ENCODE measurements at regions not wholly inside any gene's neighbourhood (a gene's known extent, or its start where the extent isn't known, plus 50 kb on each side); places are given as distances from the start of the nearest gene placed in this dataset.

DNA sequence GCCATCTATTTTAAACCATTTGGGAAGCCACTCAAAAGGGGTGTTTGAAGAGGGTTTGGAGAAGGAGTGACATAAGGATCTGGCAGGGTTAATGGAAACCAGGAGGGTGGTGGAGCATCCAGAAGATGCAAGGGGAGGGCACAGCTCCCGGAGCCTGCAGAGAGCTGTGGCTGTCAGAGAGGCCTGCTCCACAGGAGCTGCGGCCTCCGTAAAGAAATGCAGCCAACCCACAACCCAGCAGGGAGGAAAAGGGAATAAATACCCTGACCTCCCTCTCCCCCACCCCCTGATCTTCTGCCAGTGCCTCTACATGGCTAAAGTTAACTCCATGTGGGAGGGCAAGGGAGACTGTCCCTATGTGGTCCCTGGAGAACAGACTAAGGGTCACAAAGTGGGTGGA lies 567.1 kb upstream of the POU3F3 start:
- no peak overlapping the region for H3K4me3 ChIP-seq (ENCODE audit: control insufficient read depth, low read depth, low read length)
- DNase-seq (ENCODE audit: low read depth): no peak
- TF ChIP-seq, protein P1, sequence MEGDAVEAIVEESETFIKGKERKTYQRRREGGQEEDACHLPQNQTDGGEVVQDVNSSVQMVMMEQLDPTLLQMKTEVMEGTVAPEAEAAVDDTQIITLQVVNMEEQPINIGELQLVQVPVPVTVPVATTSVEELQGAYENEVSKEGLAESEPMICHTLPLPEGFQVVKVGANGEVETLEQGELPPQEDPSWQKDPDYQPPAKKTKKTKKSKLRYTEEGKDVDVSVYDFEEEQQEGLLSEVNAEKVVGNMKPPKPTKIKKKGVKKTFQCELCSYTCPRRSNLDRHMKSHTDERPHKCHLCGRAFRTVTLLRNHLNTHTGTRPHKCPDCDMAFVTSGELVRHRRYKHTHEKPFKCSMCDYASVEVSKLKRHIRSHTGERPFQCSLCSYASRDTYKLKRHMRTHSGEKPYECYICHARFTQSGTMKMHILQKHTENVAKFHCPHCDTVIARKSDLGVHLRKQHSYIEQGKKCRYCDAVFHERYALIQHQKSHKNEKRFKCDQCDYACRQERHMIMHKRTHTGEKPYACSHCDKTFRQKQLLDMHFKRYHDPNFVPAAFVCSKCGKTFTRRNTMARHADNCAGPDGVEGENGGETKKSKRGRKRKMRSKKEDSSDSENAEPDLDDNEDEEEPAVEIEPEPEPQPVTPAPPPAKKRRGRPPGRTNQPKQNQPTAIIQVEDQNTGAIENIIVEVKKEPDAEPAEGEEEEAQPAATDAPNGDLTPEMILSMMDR (conservative IDR thresholded peaks at IDR 0.05; ENCODE audit: control insufficient read depth, insufficient read depth, low read depth, low read length): no peak

DNA sequence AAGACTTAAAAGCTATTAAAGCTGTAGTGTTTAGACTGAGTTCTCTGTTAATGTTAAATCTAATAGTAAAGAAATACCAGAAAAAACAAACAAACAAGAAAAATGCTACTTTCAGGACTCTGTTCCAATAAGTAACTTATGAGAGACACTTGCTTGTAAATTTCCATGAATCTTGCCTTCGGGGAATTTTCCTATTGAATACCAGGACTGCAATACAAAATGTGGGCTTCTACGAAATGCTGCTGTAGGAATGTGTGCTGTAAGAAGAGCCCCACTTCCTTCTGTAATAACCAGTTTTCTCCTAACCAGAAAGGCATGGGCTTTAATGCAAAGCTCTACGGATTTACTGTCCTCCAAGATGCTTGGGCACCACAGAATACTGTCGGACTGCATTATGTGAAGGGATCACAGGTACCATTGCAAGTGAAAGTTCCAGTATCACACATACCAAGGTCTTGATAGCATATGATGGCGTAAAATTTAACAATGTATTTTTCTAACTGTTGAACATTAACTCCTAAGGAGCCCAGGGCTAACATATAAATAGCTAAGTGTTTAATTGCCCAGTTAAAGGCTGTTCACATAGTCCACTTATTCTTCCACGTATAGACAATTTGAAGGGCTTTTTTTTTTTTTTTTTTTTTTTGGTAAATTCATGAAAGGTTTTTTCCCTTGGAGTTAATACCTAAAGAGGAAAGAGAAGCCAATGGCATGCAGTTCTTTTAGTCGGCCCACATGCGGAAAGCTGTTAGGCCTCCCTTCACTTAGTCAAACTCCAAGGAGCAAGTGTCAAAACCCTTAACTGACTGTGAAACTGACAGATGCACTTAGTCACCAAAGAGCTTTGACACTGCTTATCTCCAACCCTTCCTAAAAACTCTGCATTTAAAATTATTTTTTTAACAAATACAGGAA lies 564.0 kb upstream of the POU3F3 start:
- TF ChIP-seq, protein P1 (conservative IDR thresholded peaks at IDR 0.05; ENCODE audit: control insufficient read depth, insufficient read depth, low read depth, low read length): no peak
- H3K4me3 ChIP-seq (ENCODE audit: control insufficient read depth, low read depth, low read length): no peak overlapping the region
- no peak for DNase-seq (ENCODE audit: low read depth)

DNA sequence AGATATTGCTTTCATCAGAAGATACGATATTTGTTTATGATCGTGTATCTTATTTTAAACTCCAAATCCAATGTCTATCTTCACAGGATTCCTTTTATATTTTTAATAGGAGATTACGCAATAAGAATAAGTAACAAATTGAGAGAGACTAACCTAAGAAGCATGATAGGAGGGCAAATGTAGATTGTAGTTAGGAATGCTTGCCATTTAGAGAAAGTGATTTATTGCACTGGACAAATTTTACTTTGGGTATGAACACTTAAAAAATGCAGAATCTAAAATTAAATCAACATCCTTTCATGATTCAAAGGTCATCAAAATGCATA lies 563.4 kb upstream of the POU3F3 start:
- TF ChIP-seq, protein P1 (conservative IDR thresholded peaks at IDR 0.05; ENCODE audit: control insufficient read depth, insufficient read depth, low read depth, low read length): no peak

DNA sequence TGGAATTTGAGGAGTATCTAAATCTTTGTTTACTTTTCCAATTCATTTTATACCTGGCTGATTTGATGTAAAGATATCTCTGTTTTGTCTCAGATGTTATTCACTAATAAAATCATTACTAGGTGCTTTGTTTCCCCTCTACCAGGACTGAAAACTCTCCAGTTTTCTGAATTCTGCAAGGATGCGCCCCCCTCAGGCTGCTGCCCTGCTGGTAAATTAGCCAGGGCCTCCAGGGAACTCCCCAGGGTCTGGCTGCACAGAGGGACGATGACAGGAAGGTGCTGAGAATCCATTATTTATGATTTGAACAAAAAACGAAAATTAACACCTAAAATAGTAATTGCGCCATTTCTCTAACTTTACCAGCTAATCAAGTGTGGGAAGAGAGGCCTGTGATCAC lies 541.2 kb upstream of the POU3F3 start:
- DNase-seq (ENCODE audit: low read depth): no peak
- no peak overlapping the region for H3K4me3 ChIP-seq (ENCODE audit: control insufficient read depth, low read depth, low read length)
- TF ChIP-seq, protein P1 (conservative IDR thresholded peaks at IDR 0.05; ENCODE audit: control insufficient read depth, insufficient read depth, low read depth, low read length): no peak

More for the DNA sequence above, 563.4 kb upstream of the POU3F3 start:
- no peak overlapping the region for H3K4me3 ChIP-seq (ENCODE audit: control insufficient read depth, low read depth, low read length)
- DNase-seq (ENCODE audit: low read depth): no peak

DNA sequence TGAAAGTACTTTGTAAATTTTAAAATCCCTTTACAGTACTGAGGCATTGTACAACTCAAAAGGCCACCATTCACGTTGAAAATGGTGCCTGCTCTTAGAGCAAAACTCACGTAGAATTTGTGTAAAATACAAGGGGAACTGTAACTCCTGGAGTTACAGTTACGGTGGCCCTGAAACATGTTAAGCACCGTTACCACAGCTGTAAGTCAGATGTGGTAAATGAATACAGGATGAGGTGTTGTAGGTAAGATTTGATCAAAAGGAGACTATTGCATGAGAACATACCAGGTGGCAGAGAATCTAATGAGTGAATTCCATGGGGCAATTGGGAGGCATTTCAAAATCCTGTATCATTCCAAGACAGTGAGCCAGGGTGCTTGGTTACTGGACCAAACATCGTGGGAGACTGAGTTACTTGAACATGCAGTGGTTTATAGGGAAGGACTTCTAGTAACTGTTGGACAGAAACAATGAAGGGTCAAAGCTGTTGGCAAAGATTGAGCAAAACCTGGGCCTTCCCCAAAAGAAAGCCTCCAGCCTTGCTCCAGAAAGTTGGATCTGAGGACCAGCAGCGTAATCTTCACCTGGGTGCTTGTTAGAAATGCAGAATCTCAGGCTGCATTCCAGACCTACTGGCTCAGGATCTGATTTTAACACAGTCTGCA lies 535.8 kb upstream of the POU3F3 start:
- no peak overlapping the region for H3K4me3 ChIP-seq (ENCODE audit: control insufficient read depth, low read depth, low read length)
- DNase-seq (ENCODE audit: low read depth): no peak

DNA sequence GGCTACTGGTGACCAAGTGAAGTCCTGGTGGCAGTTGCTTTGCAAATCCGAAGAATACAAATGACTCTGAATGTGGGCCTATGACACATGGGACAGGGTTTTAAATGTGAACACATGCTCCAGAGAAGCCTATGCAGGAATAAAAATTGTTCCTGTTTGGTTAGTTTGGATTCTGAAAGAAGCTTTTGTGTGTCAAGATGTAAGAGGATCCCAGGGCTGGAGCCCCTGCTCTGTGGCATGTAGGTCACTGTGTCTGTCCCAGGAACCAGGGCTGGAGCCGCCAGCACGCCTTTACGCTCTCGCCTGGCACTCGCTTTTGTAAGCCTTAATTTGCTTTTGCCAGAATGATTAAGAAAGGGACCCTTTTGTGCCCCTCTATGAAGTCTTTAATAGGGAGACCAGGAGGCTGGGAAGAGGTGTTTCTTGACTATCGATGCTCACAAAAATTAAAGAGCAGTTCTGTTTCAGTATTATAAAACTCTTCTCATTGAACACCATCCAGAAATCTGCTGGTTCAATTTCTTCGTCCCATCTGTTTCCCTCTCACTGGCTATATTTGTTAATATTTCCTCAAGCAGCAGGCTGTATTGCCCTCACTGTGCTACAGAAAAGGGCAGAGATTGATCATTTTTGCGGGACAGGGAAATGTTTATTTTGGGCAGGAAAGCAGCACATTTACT lies 532.7 kb upstream of the POU3F3 start:
- TF ChIP-seq, protein P1 (conservative IDR thresholded peaks at IDR 0.05; ENCODE audit: control insufficient read depth, insufficient read depth, low read depth, low read length): no peak
- no peak for DNase-seq (ENCODE audit: low read depth)
- no peak overlapping the region for H3K4me3 ChIP-seq (ENCODE audit: control insufficient read depth, low read depth, low read length)

More for the DNA sequence above, 535.8 kb upstream of the POU3F3 start:
- TF ChIP-seq, protein P1 (conservative IDR thresholded peaks at IDR 0.05; ENCODE audit: control insufficient read depth, insufficient read depth, low read depth, low read length): no peak
